HG02973 (cell line): ENCODE measurements at regions not wholly inside any gene's neighbourhood (a gene's known extent, or its start where the extent isn't known, plus 50 kb on each side); places are given as distances from the start of the nearest gene placed in this dataset.

Experiments
- ATAC-seq: cut with Tn5 transposase; IDR thresholded peaks from one replicate; pipeline ENCODE4 v1.9.1; 2021; ENCODE audit warnings: moderate library complexity; ENCODE audit not compliant: unreplicated experiment

DNA sequence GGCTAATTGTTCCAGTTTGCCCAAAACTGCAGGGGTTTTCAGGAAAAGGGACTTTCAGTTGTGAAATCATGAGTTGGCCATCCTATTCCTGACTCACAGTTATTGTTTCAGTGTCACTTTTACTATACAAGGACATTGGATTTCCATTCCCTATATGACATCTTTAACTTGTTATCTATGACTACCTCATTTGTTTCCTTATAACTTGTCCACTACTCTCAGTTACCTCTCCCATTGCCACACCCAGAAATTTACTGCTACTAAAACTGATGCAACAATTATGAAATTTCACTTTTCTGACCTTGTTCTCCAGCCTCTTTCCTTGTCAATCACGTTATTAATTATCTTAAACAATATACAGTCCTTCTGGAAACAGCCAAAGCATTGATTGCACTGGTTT lies 116.5 kb upstream of the ZNF804A start:
- ATAC-seq = no peak

DNA sequence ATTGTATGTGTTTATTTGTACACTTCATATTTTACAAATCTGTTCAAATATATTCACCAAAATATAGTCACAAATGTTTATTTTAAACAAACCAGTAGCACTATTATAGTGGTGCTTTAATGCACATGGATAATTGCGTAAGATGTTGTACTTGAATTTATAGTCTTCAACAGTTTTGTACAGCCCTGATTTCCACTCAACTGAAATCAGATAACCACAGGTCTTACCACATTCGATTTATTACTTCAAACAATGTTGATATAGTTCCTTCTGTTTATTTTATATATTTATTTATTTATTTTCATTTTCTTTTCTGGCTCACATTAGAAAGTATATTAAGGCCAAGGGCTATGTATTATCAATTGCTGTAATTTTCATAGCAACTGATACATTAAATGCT lies 99.4 kb upstream of the ZNF804A start:
- ATAC-seq = no peak

DNA sequence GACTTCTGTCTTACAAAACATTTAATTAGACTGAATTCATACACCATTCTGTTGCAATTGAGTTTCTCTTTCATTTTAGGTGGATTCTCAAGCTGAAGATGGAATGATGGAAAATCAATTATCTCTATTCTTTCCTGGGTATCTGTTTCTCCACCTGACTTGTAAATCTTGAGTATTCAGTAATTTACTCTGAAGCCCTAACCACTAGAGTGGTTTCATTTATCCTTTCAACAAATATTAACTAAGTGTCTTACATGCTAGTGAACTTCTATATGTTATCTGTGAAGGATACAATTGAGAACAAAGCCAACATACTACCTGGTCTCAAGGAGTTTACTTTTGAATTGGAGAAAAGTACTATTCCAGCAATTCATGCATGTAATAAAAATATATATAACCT lies 94.1 kb upstream of the ZNF804A start:
- no peak for ATAC-seq

DNA sequence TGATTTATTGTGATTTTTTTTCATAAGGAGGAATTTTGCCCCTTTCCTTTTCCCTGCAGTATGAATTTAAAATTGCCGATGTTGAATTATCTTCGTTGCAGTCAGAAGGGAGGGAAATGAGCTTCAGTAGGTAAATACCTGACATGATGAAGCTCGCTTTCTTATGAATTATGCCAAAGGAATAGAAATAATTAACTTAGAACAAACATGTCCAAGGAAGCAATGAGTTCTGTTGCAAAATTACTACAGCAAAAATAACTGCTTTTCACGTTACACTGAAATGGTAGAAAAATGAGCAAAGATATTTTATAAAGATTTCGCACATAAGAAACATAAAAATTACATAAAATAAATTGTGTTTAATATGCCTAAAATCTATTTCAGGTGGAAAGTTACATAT lies 91.1 kb upstream of the ZNF804A start:
- ATAC-seq = no peak

DNA sequence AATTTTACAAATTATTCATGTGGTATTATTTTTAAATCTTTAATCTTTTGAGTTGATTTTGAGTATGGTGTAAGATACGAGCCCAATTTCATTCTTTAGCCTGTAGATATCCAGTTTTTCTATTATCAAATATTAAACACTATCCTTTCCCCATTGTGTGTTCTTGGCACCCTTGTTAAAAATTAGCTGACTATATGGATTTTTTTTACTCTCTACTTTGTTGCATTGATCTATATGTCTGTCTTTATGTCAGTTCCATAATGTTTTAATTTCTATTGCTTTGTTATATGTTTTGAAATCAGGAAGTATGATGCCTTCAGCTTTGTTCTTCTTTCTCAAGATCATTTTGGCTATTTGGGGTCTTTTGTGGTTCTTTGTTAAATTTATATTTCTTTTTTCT lies 80.9 kb upstream of the ZNF804A start:
- no peak for ATAC-seq

DNA sequence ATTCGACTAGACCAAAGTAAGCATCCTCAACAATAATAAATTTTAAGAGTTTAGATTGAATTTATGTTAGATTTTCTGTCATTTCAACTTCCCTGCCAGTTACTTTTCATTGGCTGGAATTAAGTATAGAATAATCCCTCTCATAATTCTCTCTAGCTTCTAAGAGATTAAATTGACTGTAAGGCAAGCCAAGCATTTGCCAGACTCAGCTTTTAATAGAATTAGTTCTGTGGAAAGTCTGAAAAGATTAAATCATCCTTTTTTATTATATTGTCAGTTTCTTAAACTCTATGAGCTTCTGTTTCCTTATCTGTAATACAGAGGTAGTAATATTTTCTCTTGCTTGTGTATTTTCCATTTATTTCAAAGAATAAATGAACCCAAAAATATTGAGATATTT lies 77.9 kb upstream of the ZNF804A start:
- no peak for ATAC-seq

DNA sequence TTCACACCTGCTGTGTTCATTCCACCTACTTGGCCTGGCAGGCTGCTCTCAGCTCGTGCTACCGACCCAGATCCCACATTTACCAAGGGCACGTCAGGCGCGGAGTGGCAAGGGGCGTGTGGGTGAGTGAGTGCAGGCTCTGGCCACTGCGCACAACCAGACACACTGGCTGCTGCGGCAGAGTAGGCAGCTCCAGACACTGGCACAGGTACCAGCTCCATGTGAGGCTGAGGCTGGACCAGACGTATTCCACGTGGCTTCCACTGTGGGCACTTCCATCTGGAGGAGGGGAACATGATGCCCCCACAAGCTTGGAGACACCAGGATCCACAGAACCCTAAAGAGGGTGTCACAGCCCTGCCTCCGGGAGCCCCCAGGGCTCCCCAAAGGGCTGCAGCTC lies 74.6 kb upstream of the ZNF804A start:
- ATAC-seq = no peak

DNA sequence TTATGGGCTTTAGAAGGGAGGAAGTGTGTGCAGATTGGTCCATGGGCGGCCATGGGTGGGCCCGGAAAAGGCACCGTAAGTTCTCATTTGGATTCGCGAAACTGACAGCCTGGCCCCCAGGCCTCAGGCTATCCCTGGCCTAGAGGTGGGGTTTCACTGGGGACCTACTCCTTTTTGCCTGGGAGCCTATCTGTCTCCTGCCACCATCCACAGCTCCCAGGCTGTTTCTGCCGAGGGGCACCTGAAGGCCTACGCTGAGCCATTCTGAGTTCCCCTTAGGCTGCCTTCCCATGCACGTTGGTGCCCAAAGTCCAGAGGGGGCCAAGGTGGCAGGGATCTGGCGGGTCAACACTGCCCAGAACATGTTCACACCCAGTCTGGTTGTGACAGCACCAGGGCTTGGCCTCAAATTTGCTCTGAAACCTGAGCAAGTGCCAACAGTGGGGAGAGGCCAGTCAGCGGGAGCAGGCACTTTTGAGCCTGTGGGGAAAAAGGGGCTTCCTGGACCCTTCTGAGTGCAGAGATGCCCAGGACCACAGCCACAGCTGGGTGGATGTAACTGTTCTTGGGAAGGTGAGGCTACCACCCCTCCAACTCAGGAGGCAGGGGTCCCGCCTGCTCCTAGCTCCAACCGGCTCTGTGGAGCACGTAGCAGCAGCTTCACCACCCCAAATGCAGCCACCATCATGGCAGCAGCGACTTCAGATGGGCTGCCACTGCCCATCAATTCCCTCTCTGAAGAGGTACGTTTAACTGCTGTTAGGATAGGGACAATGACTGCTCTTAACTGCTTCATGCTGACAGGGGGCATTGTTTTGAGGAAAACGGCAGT lies 73.6 kb upstream of the ZNF804A start:
- no peak for ATAC-seq

DNA sequence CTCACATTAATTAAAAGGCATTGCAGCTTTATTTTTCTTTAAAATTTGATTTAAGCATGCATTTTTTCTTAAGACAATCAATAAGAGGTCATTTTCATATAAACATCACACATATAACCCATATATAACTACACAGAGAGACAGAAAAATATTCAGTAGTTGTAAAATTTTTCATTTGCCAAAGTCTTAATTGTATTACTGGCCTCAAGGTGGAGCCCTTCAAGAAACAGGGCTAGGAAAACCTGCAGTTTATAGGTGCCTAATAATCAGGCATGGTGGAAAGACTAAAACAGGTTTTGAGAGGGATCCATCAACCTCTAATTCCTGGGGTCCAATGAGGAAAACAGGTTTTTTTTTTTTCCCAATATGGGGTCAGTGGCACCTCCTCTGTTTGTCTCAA lies 71.3 kb upstream of the ZNF804A start:
- ATAC-seq = no peak

DNA sequence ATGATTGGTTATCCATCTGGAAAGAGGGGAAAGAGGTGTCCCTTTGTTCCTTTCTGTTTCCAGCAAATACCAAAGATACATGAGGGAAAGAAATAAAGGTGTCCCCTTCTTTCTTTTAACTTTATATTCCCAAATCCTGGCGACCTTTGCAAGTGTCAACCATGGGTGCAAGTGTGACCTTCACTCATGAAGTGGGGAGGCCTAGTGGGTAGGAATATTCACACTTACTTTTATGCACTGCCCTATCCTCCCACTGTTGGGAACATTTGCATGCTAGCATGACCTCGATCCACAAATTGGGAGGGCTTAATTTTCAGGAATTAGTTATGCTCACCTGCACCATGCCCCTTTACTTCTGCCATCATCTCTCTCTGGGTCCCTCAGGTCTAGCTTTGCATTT lies 70.2 kb upstream of the ZNF804A start:
- no peak for ATAC-seq

DNA sequence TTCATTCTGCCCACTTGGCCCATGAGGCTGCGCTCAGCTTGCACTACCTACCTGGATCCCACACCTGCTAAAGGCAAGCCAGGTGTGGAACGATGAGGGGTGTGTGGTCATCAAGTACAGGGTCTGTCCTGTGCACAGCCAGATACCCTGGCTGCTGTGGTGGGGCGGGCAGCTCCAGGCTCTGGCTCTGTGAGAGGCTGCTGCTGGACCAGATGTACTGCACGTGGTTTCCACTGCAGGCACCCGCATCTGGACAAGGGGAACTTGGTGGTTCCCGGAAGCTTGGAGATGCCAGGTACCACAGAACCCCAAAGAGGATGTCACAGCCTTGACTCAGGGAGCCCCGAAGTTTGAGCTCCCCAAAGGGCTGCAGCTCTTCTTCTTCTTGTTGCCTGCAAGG lies 68.1 kb upstream of the ZNF804A start:
- ATAC-seq = no peak

DNA sequence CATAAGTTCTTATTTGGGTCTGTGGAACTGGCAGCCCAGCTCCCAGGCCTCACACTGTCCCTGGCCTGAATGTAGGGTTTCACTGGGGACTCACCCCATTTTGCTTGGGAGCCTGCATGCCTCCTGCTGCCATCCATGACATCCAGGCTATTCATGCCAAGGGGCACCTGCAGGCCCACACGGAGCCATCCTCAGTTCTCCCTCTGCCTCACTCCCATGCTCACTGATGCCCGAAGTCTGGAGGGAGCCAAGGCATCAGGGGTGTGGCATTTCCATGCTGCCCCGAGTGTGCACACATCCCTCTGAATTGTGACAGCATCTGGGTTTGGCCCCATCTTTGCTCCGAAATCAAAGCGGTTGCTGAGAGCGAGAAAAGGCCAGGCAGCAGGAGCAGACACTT lies 67.4 kb upstream of the ZNF804A start:
- no peak for ATAC-seq

DNA sequence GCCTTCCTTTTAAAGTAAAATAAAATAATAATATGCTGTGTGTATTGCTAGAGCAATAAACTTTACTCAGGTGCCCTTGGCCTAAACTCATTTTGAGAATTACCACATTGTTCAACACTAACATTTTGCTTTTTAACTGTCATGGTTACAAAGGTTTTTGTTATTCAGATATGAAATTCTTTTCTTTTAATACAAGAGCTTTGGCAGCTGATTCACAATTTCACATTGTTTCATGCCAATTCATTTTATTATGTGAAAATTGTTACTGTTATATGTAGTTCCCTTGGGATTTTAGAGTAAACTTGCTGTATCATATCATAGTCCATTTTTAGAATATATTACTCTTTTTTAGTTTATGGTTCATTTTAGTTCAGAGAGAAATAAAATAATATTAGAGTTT lies 65.8 kb upstream of the ZNF804A start:
- ATAC-seq = no peak

DNA sequence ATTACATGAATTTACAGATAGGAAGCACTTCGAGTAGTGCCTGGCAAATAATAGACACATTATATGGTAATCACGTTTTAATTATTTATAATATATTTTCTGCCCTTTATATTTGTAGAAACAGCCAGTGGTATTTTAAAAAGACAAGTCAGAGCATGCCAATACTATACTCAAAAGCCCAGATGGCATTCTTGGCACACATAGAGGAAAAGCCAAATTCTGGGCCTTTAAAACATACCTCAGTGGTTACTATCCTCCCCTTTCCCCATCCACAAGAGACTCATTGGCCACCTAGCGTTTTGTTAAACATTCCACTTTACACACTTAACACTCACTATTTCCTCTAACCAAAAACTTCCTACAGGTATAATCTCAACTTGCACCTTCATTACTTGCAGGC lies 63.3 kb upstream of the ZNF804A start:
- no peak for ATAC-seq

DNA sequence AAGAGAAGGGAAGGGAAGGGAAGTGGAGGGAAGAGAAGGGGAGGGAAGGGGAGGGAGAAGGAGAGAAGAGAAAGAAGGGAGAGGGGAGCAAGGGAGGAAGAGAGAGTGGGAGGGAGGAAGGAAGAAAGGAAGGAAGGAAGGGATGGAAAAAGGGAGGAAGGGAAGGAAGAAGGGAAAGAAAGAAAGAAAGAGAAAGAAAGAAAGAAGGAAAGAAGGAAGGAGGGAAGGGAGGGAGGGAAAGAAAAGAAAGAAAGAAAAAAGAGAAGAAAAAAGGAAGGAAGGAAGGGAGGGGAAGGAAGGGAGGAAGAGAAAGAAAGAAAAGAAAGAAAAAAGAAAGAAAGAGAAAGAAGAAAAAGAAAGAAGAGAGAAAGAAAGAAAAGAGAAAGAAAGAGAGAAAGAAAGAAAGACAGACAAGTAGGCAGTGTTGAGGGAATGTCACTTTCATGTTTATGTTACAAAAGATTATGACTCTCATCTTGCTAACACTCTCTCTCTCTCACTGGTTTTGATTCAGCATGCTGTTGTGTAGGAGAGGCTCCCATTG lies 58.0 kb upstream of the ZNF804A start:
- ATAC-seq = no peak

DNA sequence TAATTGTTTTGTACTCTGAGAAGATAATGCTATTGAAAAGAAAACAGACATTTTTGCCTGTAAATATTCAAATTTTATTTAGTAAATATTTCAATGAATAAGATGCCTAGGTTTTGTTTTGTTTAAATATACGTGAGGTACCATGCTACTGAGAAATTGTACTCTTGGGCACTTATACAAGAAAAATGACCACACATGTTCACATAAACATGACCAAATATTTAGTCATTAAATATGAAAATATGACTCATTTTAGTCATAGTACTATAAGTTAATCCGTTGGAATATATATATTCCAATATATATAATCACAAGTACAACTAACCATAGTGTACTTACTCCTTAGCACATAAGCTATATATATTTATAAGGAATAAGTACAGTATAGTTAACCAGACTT lies 56.7 kb upstream of the ZNF804A start:
- no peak for ATAC-seq

DNA sequence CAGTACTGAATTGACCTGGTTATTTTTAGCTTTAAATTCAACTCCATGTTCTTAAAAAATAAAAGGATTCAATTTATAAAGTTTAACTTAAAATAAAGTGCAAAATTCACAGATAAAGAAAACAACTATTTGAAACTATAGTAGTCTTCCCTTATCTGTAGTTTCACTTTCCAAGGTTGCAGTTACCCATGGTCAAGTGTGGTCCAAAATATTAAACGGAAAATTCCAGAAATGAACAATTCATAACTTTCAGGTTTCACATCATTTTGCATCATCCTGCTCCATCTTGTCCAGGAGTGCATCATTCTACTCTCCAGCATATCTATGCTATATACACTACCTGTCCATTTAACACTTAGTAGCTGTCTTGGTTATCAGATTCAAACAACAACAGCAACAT lies 54.5 kb upstream of the ZNF804A start:
- no peak for ATAC-seq
